Peyer's patch (tissue), 4 donors: ENCODE measurements at regions not wholly inside any gene's neighbourhood (a gene's known extent, or its start where the extent isn't known, plus 50 kb on each side); places are given as distances from the start of the nearest gene placed in this dataset.

Experiments used
- DNase-seq, 3 donors: peaks; one replicate each; pipeline ENCODE4 v3.0.0-alpha.2; 2017 to 2019
- H3K27ac ChIP-seq, 4 donors: fragments of 200-600 bp; sonication (generic); one replicate each; pipeline ENCODE4 v1.5.1; 2016 to 2019
- H3K27me3 ChIP-seq, 2 donors: fragments of 200-600 bp; sonication (generic); one replicate each; pipeline ENCODE4 v1.5.1; 2019
- H3K36me3 ChIP-seq, 3 donors: fragments of 200-600 bp; sonication (generic); one replicate each; pipeline ENCODE4 v1.5.1; 2016 to 2019
- H3K4me1 ChIP-seq, 4 donors: fragments of 200-600 bp; sonication (generic); one replicate each; pipeline ENCODE4 v1.5.1; 2016 to 2019
- H3K4me3 ChIP-seq, 4 donors: fragments of 200-600 bp; sonication (generic); 1 replicate in 3 of 4; 2 replicates in 1 of 4; pipeline ENCODE4 v1.5.1; 2016 to 2019; ENCODE audit warnings: mild to moderate bottlenecking in 1 of 4
- H3K9me3 ChIP-seq, 4 donors: fragments of 200-600 bp; sonication (generic); one replicate each; pipeline ENCODE4 v1.5.1; 2016 to 2019; ENCODE audit warnings: mild to moderate bottlenecking in 1 of 4
- CTCF ChIP-seq, 6 experiments: fragments of 450-650 bp in 4 of 6; fragments of 200-600 bp in 2 of 6; sonication (generic) in 1 of 6; IDR thresholded peaks; one replicate each; pipeline ENCODE4 v1.5.1; 2017 to 2019; ENCODE audit warnings: antibody characterized with exemption in 6 of 6, mild to moderate bottlenecking in 3 of 6, moderate library complexity in 1 of 6
- POLR2A ChIP-seq, 2 donors: fragments of 450-650 bp; IDR thresholded peaks; one replicate each; pipeline ENCODE4 v1.5.1; 2017; ENCODE audit warnings: antibody characterized with exemption in 2 of 2, mild to moderate bottlenecking in 2 of 2, moderate library complexity in 2 of 2

GRCh38 chr22:47665151-47665550 is 902.7 kb downstream of the TBC1D22A start:
- Histone ChIP-seq H3K4me3 (no peak overlapping the region), H3K9me3 (no peaks in the 10 kb centered on the region), H3K4me1 (no peaks in the 10 kb centered on the region), H3K27ac (no peak overlapping the region), H3K27me3 (no peaks in the 10 kb centered on the region), H3K36me3 (no peaks in the 10 kb centered on the region)
- no peak for DNase-seq
- no peak for TF ChIP-seq CTCF (IDR thresholded peaks at IDR 0.05)
- no peak for TF ChIP-seq POLR2A (IDR thresholded peaks at IDR 0.05)

GRCh38 chr22:47663615-47664605 is 901.5 kb downstream of the TBC1D22A start:
- no peak for DNase-seq
- Histone ChIP-seq H3K36me3 (no peaks in the 10 kb centered on the region), H3K27ac (no peak overlapping the region), H3K27me3 (no peaks in the 10 kb centered on the region), H3K4me3 (no peak overlapping the region), H3K9me3 (no peaks in the 10 kb centered on the region), H3K4me1 (no peaks in the 10 kb centered on the region)
- no peak for TF ChIP-seq POLR2A (IDR thresholded peaks at IDR 0.05)
- no peak for TF ChIP-seq CTCF (IDR thresholded peaks at IDR 0.05)

GRCh38 chr22:47659467-47660223 is 897.2 kb downstream of the TBC1D22A start:
- Histone ChIP-seq H3K27ac (no peak overlapping the region), H3K36me3 (no peaks in the 10 kb centered on the region), H3K27me3 (no peaks in the 10 kb centered on the region), H3K9me3 (no peaks in the 10 kb centered on the region), H3K4me3 (no peak overlapping the region), H3K4me1 (no peaks in the 10 kb centered on the region)
- DNase-seq = no peak
- TF ChIP-seq POLR2A (IDR thresholded peaks at IDR 0.05) (no peak), CTCF (IDR thresholded peaks at IDR 0.05) (no peak)

GRCh38 chr22:47658182-47658581 is 895.7 kb downstream of the TBC1D22A start:
- Histone ChIP-seq H3K4me3 (no peak overlapping the region), H3K36me3 (no peaks in the 10 kb centered on the region), H3K27ac (no peak overlapping the region), H3K4me1 (no peaks in the 10 kb centered on the region), H3K9me3 (no peaks in the 10 kb centered on the region), H3K27me3 (no peaks in the 10 kb centered on the region)
- TF ChIP-seq CTCF (IDR thresholded peaks at IDR 0.05) (no peak), POLR2A (IDR thresholded peaks at IDR 0.05) (no peak)
- DNase-seq = no peak

- Histone ChIP-seq H3K4me1 (no peaks in the 10 kb centered on the region), H3K27me3 (no peaks in the 10 kb centered on the region), H3K4me3 (no peak overlapping the region), H3K27ac (no peak overlapping the region), H3K9me3 (no peaks in the 10 kb centered on the region), H3K36me3 (no peaks in the 10 kb centered on the region)
- TF ChIP-seq CTCF (IDR thresholded peaks at IDR 0.05) (no peak), POLR2A (IDR thresholded peaks at IDR 0.05) (no peak)
- DNase-seq = no peak
These were observed 894.8 kb downstream of the TBC1D22A start for GRCh38 chr22:47657224-47657623.
